ENCODE measurements at regions not wholly inside any gene's neighbourhood (a gene's known extent, or its start where the extent isn't known, plus 50 kb on each side); places are given as distances from the start of the nearest gene placed in this dataset.

- Histone ChIP-seq H3K36me3 (ENCODE audit: low read depth) (no peaks in the 10 kb centered on the region), H3F3A (ENCODE audit: insufficient read depth) (no peaks in the 10 kb centered on the region), H3K9me3 (ENCODE audit: low read depth) (no peaks in the 10 kb centered on the region), H3K4me2 (ENCODE audit: unreplicated experiment) (no peak overlapping the region), H3K27me3 (replicated peaks; ENCODE audit: insufficient read depth) (peaks cover 17% of the 10 kb centered on the region; the same call in 1 of the 2 replicates), H3K9ac (no peak overlapping the region), H3K4me1 (ENCODE audit: insufficient read depth) (no peaks in the 10 kb centered on the region), H3K9me2 (ENCODE audit: insufficient read depth) (no peaks in the 10 kb centered on the region), H3K27ac (no peak overlapping the region), H2AFZ (no peak overlapping the region), H3K79me2 (ENCODE audit: insufficient read depth) (no peaks in the 10 kb centered on the region), H4K20me1 (ENCODE audit: insufficient read depth) (no peaks in the 10 kb centered on the region), H3K4me3 (no peak overlapping the region)
- TF ChIP-seq EZH2 (IDR thresholded peaks at IDR 0.05; ENCODE audit: insufficient read depth, poor library complexity, severe bottlenecking) (no peak), EZH2phosphoT487 (IDR thresholded peaks at IDR 0.05; ENCODE audit: insufficient read depth, low read depth) (no peak)
- WGBS, 2 experiments (ENCODE audit: low coverage in 1 of 2, low lambda C conversion rate in 2 of 2, missing lambda C conversion rate in 2 of 2) = 55 to 66% methylated on average over 8 to 9 of the region's 9 CpGs
- in situ Hi-C loops (cut with MboI) = no loop called here
- DNase-seq = no peak
Observed at GRCh38 chr14:36014236-36014635, 162.3 kb downstream of the PTCSC3 start.

GRCh38 chr14:36013483-36013882 lies 163.0 kb downstream of the PTCSC3 start:
- Histone ChIP-seq H3K27ac (no peak overlapping the region), H2AFZ (no peak overlapping the region), H3K4me1 (ENCODE audit: insufficient read depth) (no peaks in the 10 kb centered on the region), H3K27me3 (replicated peaks; ENCODE audit: insufficient read depth) (peaks cover 18% of the 10 kb centered on the region; the same call in 1 of the 2 replicates), H3K79me2 (ENCODE audit: insufficient read depth) (no peaks in the 10 kb centered on the region), H3K9ac (no peak overlapping the region), H3K9me3 (ENCODE audit: low read depth) (no peaks in the 10 kb centered on the region), H3F3A (ENCODE audit: insufficient read depth) (no peaks in the 10 kb centered on the region), H3K9me2 (ENCODE audit: insufficient read depth) (no peaks in the 10 kb centered on the region), H3K36me3 (ENCODE audit: low read depth) (no peaks in the 10 kb centered on the region), H4K20me1 (ENCODE audit: insufficient read depth) (no peaks in the 10 kb centered on the region), H3K4me3 (no peak overlapping the region), H3K4me2 (ENCODE audit: unreplicated experiment) (no peak overlapping the region)
- TF ChIP-seq EZH2phosphoT487 (IDR thresholded peaks at IDR 0.05; ENCODE audit: insufficient read depth, low read depth) (no peak), EZH2 (IDR thresholded peaks at IDR 0.05; ENCODE audit: insufficient read depth, poor library complexity, severe bottlenecking) (no peak)
- in situ Hi-C loops (cut with MboI) = no loop called here
- DNase-seq = no peak
- 51% methylated on average over 3 of the region's 3 CpGs for WGBS, 2 experiments (ENCODE audit: low coverage in 1 of 2, low lambda C conversion rate in 2 of 2, missing lambda C conversion rate in 2 of 2)

GRCh38 chr14:36012621-36013020 lies 163.9 kb downstream of the PTCSC3 start:
- no peaks in the 10 kb centered on the region for H3K36me3 ChIP-seq (ENCODE audit: low read depth)

GRCh38 chr14:36009643-36010042 lies 166.9 kb downstream of the PTCSC3 start:
- in situ Hi-C loops (cut with MboI) = no loop called here

More at GRCh38 chr14:36012621-36013020, 163.9 kb downstream of the PTCSC3 start:
- TF ChIP-seq EZH2phosphoT487 (IDR thresholded peaks at IDR 0.05; ENCODE audit: insufficient read depth, low read depth) (no peak), EZH2 (IDR thresholded peaks at IDR 0.05; ENCODE audit: insufficient read depth, poor library complexity, severe bottlenecking) (no peak)
- Histone ChIP-seq H3K79me2 (ENCODE audit: insufficient read depth) (no peaks in the 10 kb centered on the region), H2AFZ (no peak overlapping the region), H3K9me3 (ENCODE audit: low read depth) (no peaks in the 10 kb centered on the region), H3K9ac (no peak overlapping the region), H3K4me1 (ENCODE audit: insufficient read depth) (no peaks in the 10 kb centered on the region), H4K20me1 (ENCODE audit: insufficient read depth) (no peaks in the 10 kb centered on the region), H3K4me2 (ENCODE audit: unreplicated experiment) (no peak overlapping the region), H3K9me2 (ENCODE audit: insufficient read depth) (no peaks in the 10 kb centered on the region), H3K27me3 (replicated peaks; ENCODE audit: insufficient read depth) (peaks cover 18% of the 10 kb centered on the region; the same call in 1 of the 2 replicates), H3K4me3 (no peak overlapping the region), H3F3A (ENCODE audit: insufficient read depth) (no peaks in the 10 kb centered on the region), H3K27ac (no peak overlapping the region)
- no peak for DNase-seq
- whole genome bisulfite sequencing, 2 experiments (ENCODE audit: low coverage in 1 of 2, low lambda C conversion rate in 2 of 2, missing lambda C conversion rate in 2 of 2) = 18 to 22% methylated on average over 7 of the region's 7 CpGs
- in situ Hi-C loops (cut with MboI) = no loop called here

GRCh38 chr14:36006623-36007022 lies 169.9 kb downstream of the PTCSC3 start:
- H3K9me3 ChIP-seq (ENCODE audit: low read depth) = no peaks in the 10 kb centered on the region
- H3K79me2 ChIP-seq (ENCODE audit: insufficient read depth) = no peaks in the 10 kb centered on the region
- H2AFZ ChIP-seq = no peak overlapping the region
- H4K20me1 ChIP-seq (ENCODE audit: insufficient read depth) = no peaks in the 10 kb centered on the region
- no peak overlapping the region for H3K27ac ChIP-seq
- no peaks in the 10 kb centered on the region for H3K4me1 ChIP-seq (ENCODE audit: insufficient read depth)
- no peaks in the 10 kb centered on the region for H3K9me2 ChIP-seq (ENCODE audit: insufficient read depth)
- peaks cover 13% of the 10 kb centered on the region; the same call in 1 of the 2 replicates for H3K27me3 ChIP-seq (replicated peaks; ENCODE audit: insufficient read depth)
- in situ Hi-C loops (cut with MboI) = no loop called here
- no peaks in the 10 kb centered on the region for H3K36me3 ChIP-seq (ENCODE audit: low read depth)
- TF ChIP-seq EZH2 (IDR thresholded peaks at IDR 0.05; ENCODE audit: insufficient read depth, poor library complexity, severe bottlenecking) (no peak), EZH2phosphoT487 (IDR thresholded peaks at IDR 0.05; ENCODE audit: insufficient read depth, low read depth) (no peak)
- no peak for DNase-seq
- 48 to 49% methylated on average over 4 of the region's 4 CpGs for WGBS, 2 experiments (ENCODE audit: low coverage in 1 of 2, low lambda C conversion rate in 2 of 2, missing lambda C conversion rate in 2 of 2)
- H3F3A ChIP-seq (ENCODE audit: insufficient read depth) = no peaks in the 10 kb centered on the region
- H3K9ac ChIP-seq = no peak overlapping the region
- no peak overlapping the region for H3K4me2 ChIP-seq (ENCODE audit: unreplicated experiment)
- no peak overlapping the region for H3K4me3 ChIP-seq

More at GRCh38 chr14:36009643-36010042, 166.9 kb downstream of the PTCSC3 start:
- Histone ChIP-seq H3K9me2 (ENCODE audit: insufficient read depth) (no peaks in the 10 kb centered on the region), H3K36me3 (ENCODE audit: low read depth) (no peaks in the 10 kb centered on the region), H3K79me2 (ENCODE audit: insufficient read depth) (no peaks in the 10 kb centered on the region), H4K20me1 (ENCODE audit: insufficient read depth) (no peaks in the 10 kb centered on the region), H3K9me3 (ENCODE audit: low read depth) (no peaks in the 10 kb centered on the region), H3K9ac (no peak overlapping the region), H3F3A (ENCODE audit: insufficient read depth) (no peaks in the 10 kb centered on the region), H2AFZ (no peak overlapping the region), H3K4me3 (no peak overlapping the region), H3K4me1 (ENCODE audit: insufficient read depth) (no peaks in the 10 kb centered on the region), H3K4me2 (ENCODE audit: unreplicated experiment) (no peak overlapping the region), H3K27me3 (replicated peaks; ENCODE audit: insufficient read depth) (peaks cover 18% of the 10 kb centered on the region; the same call in 1 of the 2 replicates), H3K27ac (no peak overlapping the region)
- TF ChIP-seq EZH2 (IDR thresholded peaks at IDR 0.05; ENCODE audit: insufficient read depth, poor library complexity, severe bottlenecking) (no peak), EZH2phosphoT487 (IDR thresholded peaks at IDR 0.05; ENCODE audit: insufficient read depth, low read depth) (no peak)
- DNase-seq = no peak
- WGBS, 2 experiments (ENCODE audit: low coverage in 1 of 2, low lambda C conversion rate in 2 of 2, missing lambda C conversion rate in 2 of 2) = 13 to 17% methylated on average over 1 of the region's 1 CpG

Measured in GM23248 (cell line).